Caco-2 (cell line): ENCODE measurements at regions not wholly inside any gene's neighbourhood (a gene's known extent, or its start where the extent isn't known, plus 50 kb on each side); places are given as distances from the start of the nearest gene placed in this dataset.

Experiments used
- BruUV-seq: library from RNA; stranded (reverse); fragments of 400-500 nt; replicated peaks from 2 replicates; lab custom pipeline; 2021; lab: Mats Ljungman, UMichigan
- CTCF ChIA-PET: fragments of 300-600 bp; sonication (Branson Sonifier 250); formaldehyde crosslinking; loops from one replicate; lab custom pipeline; 2022; ENCODE audit warnings: antibody characterized with exemption; lab: Charles Lee
- POLR2A ChIA-PET: fragments of 300-600 bp; sonication (Branson Sonifier 250); formaldehyde crosslinking; loops from one replicate; lab custom pipeline; 2022; ENCODE audit warnings: antibody characterized with exemption; lab: Charles Lee
- DNase-seq, 2 experiments: peaks; one replicate each; pipeline versions ENCODE4 v3.0.0 to v3.0.0-alpha.2; 2020 to 2022
- H3K27me3 ChIP-seq: replicated peaks from 2 replicates; pipeline ENCODE4 v1.6.0; 2011; ENCODE audit warnings: low read length; ENCODE audit not compliant: control insufficient read depth, insufficient read depth
- H3K36me3 ChIP-seq: 2 replicates; pipeline ENCODE4 v1.5.1; 2011; ENCODE audit warnings: low read length; ENCODE audit not compliant: control insufficient read depth, insufficient read depth
- H3K4me1 ChIP-seq: fragments of 250-450 bp; sonication (Bioruptor Pico); 2 replicates; pipeline ENCODE4 v1.5.1; 2020; ENCODE audit warnings: mild to moderate bottlenecking
- H3K4me3 ChIP-seq: 2 replicates; pipeline ENCODE4 v1.5.1; 2011; ENCODE audit warnings: low read depth, mild to moderate bottlenecking, control low read depth, low read length
- H3K9me3 ChIP-seq: fragments of 250-450 bp; sonication (Bioruptor Pico); 2 replicates; pipeline ENCODE4 v1.5.1; 2020; ENCODE audit warnings: mild to moderate bottlenecking, moderate library complexity
- H3K27ac Mint-ChIP-seq: one replicate; pipeline ENCODE4 v1.8.0; 2022; ENCODE audit warnings: mixed read lengths; ENCODE audit not compliant: unreplicated experiment
- H3K27me3 Mint-ChIP-seq: one replicate; pipeline ENCODE4 v1.8.0; 2022; ENCODE audit warnings: mixed read lengths; ENCODE audit not compliant: insufficient read depth, unreplicated experiment
- H3K36me3 Mint-ChIP-seq: one replicate; pipeline ENCODE4 v1.8.0; 2022; ENCODE audit warnings: mild to moderate bottlenecking, mixed read lengths; ENCODE audit not compliant: insufficient read depth, unreplicated experiment
- H3K4me1 Mint-ChIP-seq: one replicate; pipeline ENCODE4 v1.8.0; 2022; ENCODE audit warnings: low read depth, mixed read lengths; ENCODE audit not compliant: unreplicated experiment
- H3K4me3 Mint-ChIP-seq: one replicate; pipeline ENCODE4 v1.8.0; 2022; ENCODE audit warnings: mild to moderate bottlenecking, moderate library complexity, mixed read lengths; ENCODE audit not compliant: unreplicated experiment
- H3K9me3 Mint-ChIP-seq: one replicate; pipeline ENCODE4 v1.8.0; 2022; ENCODE audit warnings: mixed read lengths; ENCODE audit not compliant: unreplicated experiment
- CTCF ChIP-seq, 2 experiments: fragments of 200-600 bp in 1 of 2; IDR thresholded peaks; 1 replicate in 1 of 2; 2 replicates in 1 of 2; pipeline versions ENCODE4 v1.5.1 to v1.8.0; 2011 to 2022; ENCODE audit warnings: antibody characterized with exemption in 1 of 2, control low read depth in 1 of 2, inconsistent platforms in 1 of 2, low read depth in 1 of 2, low read length in 1 of 2, mild to moderate bottlenecking in 1 of 2, moderate library complexity in 1 of 2; ENCODE audit not compliant: insufficient read depth in 1 of 2, severe bottlenecking in 1 of 2, unreplicated experiment in 1 of 2
- intact Hi-C: fragments of 100-400 bp; cut with micrococcal nuclease; formaldehyde crosslinking; loops from one replicate; pipeline ENCODE4 v1.10.0; 2022; ENCODE audit not compliant: unreplicated experiment

- Histone ChIP-seq H3K36me3 (no peaks in the 10 kb centered on the region), H3K27me3 (no peaks in the 10 kb centered on the region), H3K4me1 (no peaks in the 10 kb centered on the region), H3K4me3 (no peak overlapping the region), H3K9me3 (no peaks in the 10 kb centered on the region)
- Mint-ChIP-seq H3K9me3 (no peaks in the 10 kb centered on the region), H3K4me1 (no peaks in the 10 kb centered on the region), H3K36me3 (no peaks in the 10 kb centered on the region), H3K27me3 (no peaks in the 10 kb centered on the region), H3K27ac (no peak overlapping the region), H3K4me3 (no peak overlapping the region)
- ChIA-PET POLR2A (no interaction called here), CTCF (no interaction called here)
- no peak for TF ChIP-seq CTCF (IDR thresholded peaks at IDR 0.05; ENCODE audit: insufficient read depth in 1 of 2, low read depth in 1 of 2, low read length in 1 of 2, severe bottlenecking in 1 of 2, unreplicated experiment in 1 of 2)
- BruUV-seq, result no TSS peak
- intact Hi-C loops, result no loop called here
- no peak for DNase-seq
Measured at GRCh38 chr15:94875550-94875949, 644.2 kb downstream of the MCTP2 start.

GRCh38 chr15:94877833-94878232 is 646.5 kb downstream of the MCTP2 start:
- H3K36me3 ChIP-seq, result no peaks in the 10 kb centered on the region
- Mint-ChIP-seq H3K27me3 (no peaks in the 10 kb centered on the region), H3K36me3 (no peaks in the 10 kb centered on the region), H3K4me1 (no peaks in the 10 kb centered on the region), H3K4me3 (no peak overlapping the region), H3K9me3 (no peaks in the 10 kb centered on the region), H3K27ac (no peak overlapping the region)
- BruUV-seq, result no TSS peak
- DNase-seq, result no peak
- CTCF ChIA-PET, result no interaction called here
- no peaks in the 10 kb centered on the region for H3K27me3 ChIP-seq
- H3K4me3 ChIP-seq, result no peak overlapping the region
- POLR2A ChIA-PET, result no interaction called here
- H3K9me3 ChIP-seq, result no peaks in the 10 kb centered on the region
- no peak for TF ChIP-seq CTCF (IDR thresholded peaks at IDR 0.05; ENCODE audit: insufficient read depth in 1 of 2, low read depth in 1 of 2, low read length in 1 of 2, severe bottlenecking in 1 of 2, unreplicated experiment in 1 of 2)
- H3K4me1 ChIP-seq, result no peaks in the 10 kb centered on the region
- intact Hi-C loops, result no loop called here

- Mint-ChIP-seq H3K4me1 (no peaks in the 10 kb centered on the region), H3K4me3 (no peak overlapping the region), H3K9me3 (peaks cover 20% of the 10 kb centered on the region), H3K36me3 (no peaks in the 10 kb centered on the region), H3K27ac (no peak overlapping the region), H3K27me3 (no peaks in the 10 kb centered on the region)
- Histone ChIP-seq H3K27me3 (no peaks in the 10 kb centered on the region), H3K36me3 (no peaks in the 10 kb centered on the region), H3K4me3 (no peak overlapping the region), H3K4me1 (no peaks in the 10 kb centered on the region), H3K9me3 (no peaks in the 10 kb centered on the region)
- CTCF ChIA-PET, result no interaction called here
- no peak for TF ChIP-seq CTCF (IDR thresholded peaks at IDR 0.05; ENCODE audit: insufficient read depth in 1 of 2, low read depth in 1 of 2, low read length in 1 of 2, severe bottlenecking in 1 of 2, unreplicated experiment in 1 of 2)
- no peak for DNase-seq
- POLR2A ChIA-PET, result no interaction called here
- intact Hi-C loops, result no loop called here
- BruUV-seq, result no TSS peak
Measured at GRCh38 chr15:94882071-94882712, 650.8 kb downstream of the MCTP2 start.
